DOHH2 (cell line): ENCODE measurements at regions not wholly inside any gene's neighbourhood (a gene's known extent, or its start where the extent isn't known, plus 50 kb on each side); places are given as distances from the start of the nearest gene placed in this dataset.

Source experiments
- H3F3A ChIP-seq: fragments of 200-600 bp; sonication (generic), shearing (Covaris generic); 2 replicates; pipeline ENCODE4 v1.6.0; 2016; ENCODE audit warnings: antibody characterized with exemption, mild to moderate bottlenecking; ENCODE audit not compliant: control insufficient read depth, insufficient read depth
- H3K27ac ChIP-seq: fragments of 200-600 bp; sonication (generic); 2 replicates; pipeline ENCODE4 v1.5.1; 2014; ENCODE audit warnings: low read depth, mild to moderate bottlenecking, low read length, moderate library complexity
- H3K27me3 ChIP-seq: fragments of 200-600 bp; sonication (generic); 2 replicates; pipeline ENCODE4 v1.6.1; 2014; ENCODE audit warnings: mild to moderate bottlenecking, low read length, mixed read lengths; ENCODE audit not compliant: control insufficient read depth
- H3K36me3 ChIP-seq: fragments of 200-600 bp; sonication (generic); 2 replicates; pipeline ENCODE4 v1.6.1; 2014; ENCODE audit warnings: mild to moderate bottlenecking, low read length, moderate library complexity, mixed read lengths; ENCODE audit not compliant: control insufficient read depth
- H3K4me1 ChIP-seq: fragments of 200-600 bp; sonication (generic); 2 replicates; pipeline ENCODE4 v1.6.1; 2014; ENCODE audit warnings: mild to moderate bottlenecking, low read length, mixed read lengths; ENCODE audit not compliant: control insufficient read depth
- H3K4me2 ChIP-seq: fragments of 200-600 bp; sonication (generic); 2 replicates; pipeline ENCODE4 v1.6.0; 2014; ENCODE audit warnings: mild to moderate bottlenecking, low read length, moderate library complexity
- H3K4me3 ChIP-seq: fragments of 200-600 bp; sonication (generic); 2 replicates; pipeline ENCODE4 v1.5.1; 2014; ENCODE audit warnings: mild to moderate bottlenecking, low read length, mixed read lengths
- H3K79me2 ChIP-seq: fragments of 200-600 bp; sonication (generic); 2 replicates; pipeline ENCODE4 v1.6.1; 2014; ENCODE audit warnings: mild to moderate bottlenecking, low read length, mixed read lengths; ENCODE audit not compliant: control insufficient read depth
- H3K9me2 ChIP-seq: fragments of 200-600 bp; sonication (generic); replicated peaks from 2 replicates; pipeline ENCODE4 v1.6.1; 2014; ENCODE audit warnings: mild to moderate bottlenecking, low read length, mixed read lengths; ENCODE audit not compliant: control insufficient read depth
- H3K9me3 ChIP-seq: fragments of 200-600 bp; sonication (generic); 2 replicates; pipeline ENCODE4 v1.6.1; 2014; ENCODE audit warnings: antibody characterized with exemption, low read length, mixed read lengths; ENCODE audit not compliant: control insufficient read depth, insufficient read depth
- H4K20me1 ChIP-seq: fragments of 200-600 bp; sonication (generic); 2 replicates; pipeline ENCODE4 v1.6.0; 2014; ENCODE audit warnings: low read depth, mild to moderate bottlenecking, antibody characterized with exemption, low read length, moderate library complexity; ENCODE audit not compliant: control insufficient read depth, insufficient read depth
- EZH2phosphoT487 ChIP-seq: fragments of 200-600 bp; sonication (generic); IDR thresholded peaks from 2 replicates; pipeline ENCODE4 v1.6.1; 2017; ENCODE audit warnings: borderline replicate concordance, mild to moderate bottlenecking, antibody characterized with exemption, low read length, moderate library complexity, mixed read lengths
- TF ChIP-seq, protein P1 (sequence below): fragments of 200-600 bp; sonication (generic); IDR thresholded peaks from one replicate; pipeline ENCODE4 v1.5.1; 2014; ENCODE audit warnings: antibody characterized with exemption, mild to moderate bottlenecking, low read depth, low read length; ENCODE audit not compliant: poor library complexity, severe bottlenecking

GRCh38 chr7:33792547-33793105 is 112.7 kb upstream of the BMPER start:
- H3K27me3 ChIP-seq = no peaks in the 10 kb centered on the region
- no peaks in the 10 kb centered on the region for H3K79me2 ChIP-seq
- TF ChIP-seq, protein P1, sequence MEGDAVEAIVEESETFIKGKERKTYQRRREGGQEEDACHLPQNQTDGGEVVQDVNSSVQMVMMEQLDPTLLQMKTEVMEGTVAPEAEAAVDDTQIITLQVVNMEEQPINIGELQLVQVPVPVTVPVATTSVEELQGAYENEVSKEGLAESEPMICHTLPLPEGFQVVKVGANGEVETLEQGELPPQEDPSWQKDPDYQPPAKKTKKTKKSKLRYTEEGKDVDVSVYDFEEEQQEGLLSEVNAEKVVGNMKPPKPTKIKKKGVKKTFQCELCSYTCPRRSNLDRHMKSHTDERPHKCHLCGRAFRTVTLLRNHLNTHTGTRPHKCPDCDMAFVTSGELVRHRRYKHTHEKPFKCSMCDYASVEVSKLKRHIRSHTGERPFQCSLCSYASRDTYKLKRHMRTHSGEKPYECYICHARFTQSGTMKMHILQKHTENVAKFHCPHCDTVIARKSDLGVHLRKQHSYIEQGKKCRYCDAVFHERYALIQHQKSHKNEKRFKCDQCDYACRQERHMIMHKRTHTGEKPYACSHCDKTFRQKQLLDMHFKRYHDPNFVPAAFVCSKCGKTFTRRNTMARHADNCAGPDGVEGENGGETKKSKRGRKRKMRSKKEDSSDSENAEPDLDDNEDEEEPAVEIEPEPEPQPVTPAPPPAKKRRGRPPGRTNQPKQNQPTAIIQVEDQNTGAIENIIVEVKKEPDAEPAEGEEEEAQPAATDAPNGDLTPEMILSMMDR = no peak
- no peak for TF ChIP-seq EZH2phosphoT487
- no peak overlapping the region for H3K4me2 ChIP-seq
- H3K4me3 ChIP-seq = no peak overlapping the region
- H3F3A ChIP-seq = no peaks in the 10 kb centered on the region
- H3K9me2 ChIP-seq = no peaks in the 10 kb centered on the region
- no peak overlapping the region for H3K27ac ChIP-seq
- no peaks in the 10 kb centered on the region for H3K36me3 ChIP-seq
- H4K20me1 ChIP-seq = no peaks in the 10 kb centered on the region
- H3K9me3 ChIP-seq = no peaks in the 10 kb centered on the region
- no peaks in the 10 kb centered on the region for H3K4me1 ChIP-seq

DNA sequence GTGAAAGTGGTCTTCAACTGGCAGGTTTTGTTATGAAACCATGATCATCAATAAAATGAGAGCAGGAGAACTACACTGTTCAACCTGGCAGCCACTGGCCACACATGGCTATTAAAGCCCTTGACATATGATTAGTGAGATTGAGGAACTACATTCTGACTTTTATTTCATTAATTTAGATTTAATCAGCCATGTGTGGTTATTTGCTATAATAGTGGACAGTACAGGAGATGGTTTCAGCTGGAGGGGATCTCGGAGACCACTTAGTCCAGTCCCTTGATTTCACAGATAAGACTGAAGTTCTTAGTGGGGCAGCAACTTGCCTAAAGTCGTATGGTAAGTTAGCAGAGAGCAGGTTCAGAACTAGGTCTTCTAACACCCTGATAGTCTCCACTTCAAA is 111.7 kb upstream of the BMPER start:
- H3K9me2 ChIP-seq = no peaks in the 10 kb centered on the region

GRCh38 chr7:33794419-33794818 is 110.9 kb upstream of the BMPER start:
- no peaks in the 10 kb centered on the region for H4K20me1 ChIP-seq
- no peaks in the 10 kb centered on the region for H3K79me2 ChIP-seq
- H3K27me3 ChIP-seq = no peaks in the 10 kb centered on the region
- H3K4me2 ChIP-seq = no peak overlapping the region
- H3K36me3 ChIP-seq = no peaks in the 10 kb centered on the region
- no peaks in the 10 kb centered on the region for H3F3A ChIP-seq
- H3K9me2 ChIP-seq = no peaks in the 10 kb centered on the region
- no peak overlapping the region for H3K27ac ChIP-seq
- no peak overlapping the region for H3K4me3 ChIP-seq
- H3K4me1 ChIP-seq = no peaks in the 10 kb centered on the region
- no peak for TF ChIP-seq EZH2phosphoT487
- TF ChIP-seq, protein P1 = no peak
- 0 out of 2 replicates have a peak, but pooled peaks cover 2% of the 10 kb centered on the region for H3K9me3 ChIP-seq

More for the DNA sequence above, 111.7 kb upstream of the BMPER start:
- H4K20me1 ChIP-seq = no peaks in the 10 kb centered on the region
- no peaks in the 10 kb centered on the region for H3K27me3 ChIP-seq
- H3F3A ChIP-seq = no peaks in the 10 kb centered on the region
- H3K4me1 ChIP-seq = no peaks in the 10 kb centered on the region
- H3K36me3 ChIP-seq = no peaks in the 10 kb centered on the region
- H3K27ac ChIP-seq = no peak overlapping the region
- TF ChIP-seq EZH2phosphoT487 = no peak
- TF ChIP-seq, protein P1 = no peak
- no peak overlapping the region for H3K4me2 ChIP-seq
- H3K4me3 ChIP-seq = no peak overlapping the region
- H3K79me2 ChIP-seq = no peaks in the 10 kb centered on the region
- H3K9me3 ChIP-seq = 0 out of 2 replicates have a peak, but pooled peaks cover 2% of the 10 kb centered on the region
